Stimulated activated CD4-positive, alpha-beta T cell treated with anti-CD3 and anti-CD28 coated beads, Interleukin-4, amount 100 ng/mL, for 48 hours (primary cell): ENCODE measurements at regions not wholly inside any gene's neighbourhood (a gene's known extent, or its start where the extent isn't known, plus 50 kb on each side); places are given as distances from the start of the nearest gene placed in this dataset.

Experiments used
- DNase-seq, 2 donors: peaks; one replicate each; pipeline ENCODE4 v3.0.0-alpha.2; 2020; ENCODE audit warnings: low read depth in 2 of 2

DNA sequence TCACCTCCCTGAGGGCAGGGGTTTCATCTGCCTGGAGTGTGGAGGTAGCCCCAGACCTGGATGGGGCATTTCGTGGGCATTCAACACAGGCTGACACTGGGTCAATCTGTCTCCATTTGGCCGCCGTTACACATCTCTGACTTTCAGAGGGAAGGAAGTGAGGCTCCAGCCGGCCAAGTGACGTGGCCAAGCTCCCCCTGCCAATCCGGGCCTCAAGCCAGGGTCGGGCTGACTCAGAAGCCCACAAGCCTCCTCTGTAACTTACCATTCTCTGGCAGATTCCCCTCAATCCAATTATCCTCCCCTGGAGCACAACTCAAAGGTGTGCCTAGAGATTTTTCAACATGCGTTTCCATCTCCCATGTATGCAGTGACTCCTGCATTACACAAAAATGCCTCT is 227.6 kb downstream of the KLF13 start:
- no peak for DNase-seq

DNA sequence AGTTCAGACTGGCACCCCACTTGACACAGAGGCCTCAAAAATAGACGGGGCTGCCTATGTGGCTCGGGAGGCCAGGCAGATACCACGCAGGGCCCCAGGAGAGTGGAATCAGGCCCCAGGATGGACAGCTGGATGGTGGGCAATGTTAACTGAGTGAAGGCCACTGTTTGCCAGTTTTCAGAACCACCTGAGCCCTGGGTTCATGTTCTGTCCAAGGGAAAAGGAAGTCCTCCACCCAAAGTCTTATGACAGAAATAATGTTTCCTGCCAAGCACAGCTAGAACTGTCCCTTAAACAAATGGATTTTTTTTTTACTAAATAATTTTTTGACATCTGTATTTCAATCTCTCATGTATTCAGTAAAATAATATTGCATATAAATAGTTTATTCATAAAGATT is 228.4 kb downstream of the KLF13 start:
- no peak for DNase-seq

- DNase-seq = no peak
Measured at GRCh38 chr15:31556494-31557150, 230.0 kb downstream of the KLF13 start.

DNA sequence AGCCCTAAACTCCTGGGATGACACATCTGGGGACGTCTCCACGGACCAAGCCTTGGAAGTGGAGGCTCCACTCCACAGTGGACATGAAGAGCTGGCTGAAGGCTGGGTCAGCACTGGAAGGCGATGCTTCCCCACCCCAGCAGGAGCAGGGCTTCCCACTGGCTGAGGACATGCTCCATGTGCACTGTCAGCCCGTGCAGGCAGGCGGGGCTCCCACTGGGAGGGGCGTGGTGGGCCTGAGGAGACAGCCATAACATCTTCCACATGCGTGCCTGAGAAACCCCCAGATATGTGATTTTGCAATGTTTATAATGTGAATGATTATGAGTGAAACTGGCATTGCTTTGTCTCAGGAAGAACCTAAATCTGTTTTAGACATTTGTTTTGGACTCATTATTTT is 231.3 kb downstream of the KLF13 start:
- no peak for DNase-seq

- no peak for DNase-seq
Measured at GRCh38 chr15:31558840-31559239, 232.2 kb downstream of the KLF13 start.

- DNase-seq = no peak
Measured at GRCh38 chr15:31559786-31560185, 233.2 kb downstream of the KLF13 start.

GRCh38 chr15:31560643-31561042 is 234.0 kb downstream of the KLF13 start:
- no peak for DNase-seq

- no peak for DNase-seq
Measured at GRCh38 chr15:31561156-31561555, 234.5 kb downstream of the KLF13 start.

DNA sequence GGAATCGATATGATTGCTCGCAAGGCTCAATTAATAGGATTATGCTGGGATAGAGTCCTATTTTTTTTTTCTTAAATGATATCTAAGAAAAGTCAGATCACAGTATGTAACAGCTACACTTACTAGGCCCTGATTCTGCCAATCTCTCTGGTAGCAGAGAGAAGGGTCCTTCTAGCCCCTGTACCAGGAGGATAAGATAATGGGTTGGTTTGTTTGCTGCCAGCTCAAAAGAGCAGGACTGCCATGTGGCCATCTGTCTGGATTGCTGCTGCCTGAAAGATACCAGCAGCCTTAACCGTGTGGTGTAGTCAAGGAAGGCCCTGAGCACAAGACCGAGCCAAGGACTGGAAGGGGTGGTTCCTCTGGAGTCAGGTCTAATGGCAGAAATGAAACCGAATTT is 236.4 kb downstream of the KLF13 start:
- no peak for DNase-seq

DNA sequence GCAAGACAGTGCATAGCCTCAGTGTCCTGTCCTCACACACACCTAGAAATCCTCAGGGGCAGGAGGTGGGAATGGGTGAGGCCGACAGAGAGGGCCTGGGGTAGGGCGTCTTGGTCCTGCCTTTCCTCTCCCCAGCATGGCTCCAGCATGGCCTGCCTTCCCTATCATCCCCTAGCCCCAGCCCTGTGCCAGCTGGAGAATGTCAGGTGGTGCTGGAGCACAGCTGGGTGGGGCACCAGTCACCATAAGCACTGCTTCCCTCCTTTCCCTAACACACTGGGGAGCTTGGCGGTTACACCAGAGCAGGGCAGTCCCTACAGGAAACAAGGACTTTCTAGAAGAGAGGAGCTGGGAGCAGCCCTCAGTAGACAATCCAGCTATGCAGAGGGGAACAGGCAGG is 236.8 kb downstream of the KLF13 start:
- DNase-seq = no peak

GRCh38 chr15:31567861-31568260 is 241.2 kb downstream of the KLF13 start:
- DNase-seq = no peak

DNA sequence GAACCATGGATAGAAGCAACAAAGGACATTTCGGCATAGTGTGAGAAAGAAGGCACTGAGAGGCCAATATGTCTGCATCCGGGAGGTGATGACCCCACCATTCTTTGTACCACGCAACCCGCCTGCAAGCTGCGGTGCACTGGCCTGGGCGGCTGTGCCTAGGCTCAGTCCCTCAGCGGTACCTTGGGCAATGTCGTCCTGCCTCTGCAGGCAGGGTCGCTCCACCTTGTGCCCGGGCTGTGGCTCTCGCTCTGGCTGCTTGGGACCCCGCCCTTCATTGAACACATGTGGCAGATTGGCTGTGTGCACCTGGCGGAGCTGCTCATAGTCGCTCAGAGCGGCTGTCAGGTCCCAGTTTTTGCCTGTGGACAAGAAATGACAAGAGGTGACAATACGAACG is 243.2 kb downstream of the KLF13 start:
- DNase-seq = no peak

GRCh38 chr15:31570591-31570990 is 244.0 kb downstream of the KLF13 start:
- DNase-seq = no peak

- DNase-seq = no peak
Measured at GRCh38 chr15:31571676-31572075, 245.0 kb downstream of the KLF13 start.

GRCh38 chr15:31573759-31574158 is 247.1 kb downstream of the KLF13 start:
- no peak for DNase-seq

DNA sequence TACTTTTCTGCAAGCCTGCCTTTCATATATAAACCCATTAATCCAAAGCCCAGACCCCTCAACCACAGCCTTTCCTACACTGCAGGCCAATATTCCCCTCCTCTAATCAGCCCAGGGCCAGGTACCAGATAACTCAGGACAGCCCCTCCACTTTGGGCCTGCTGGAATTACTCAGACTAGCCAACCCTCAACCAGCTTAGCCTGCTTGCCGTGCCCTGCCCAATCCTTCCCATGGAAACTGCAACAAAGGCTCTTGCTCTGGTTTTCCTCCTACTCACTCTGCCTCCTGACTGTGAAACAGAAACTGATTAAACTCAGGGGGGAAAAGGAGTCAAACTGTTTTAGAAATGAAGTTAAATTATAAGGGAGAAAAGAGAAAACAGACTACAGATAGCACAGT is 248.1 kb downstream of the KLF13 start:
- no peak for DNase-seq

DNA sequence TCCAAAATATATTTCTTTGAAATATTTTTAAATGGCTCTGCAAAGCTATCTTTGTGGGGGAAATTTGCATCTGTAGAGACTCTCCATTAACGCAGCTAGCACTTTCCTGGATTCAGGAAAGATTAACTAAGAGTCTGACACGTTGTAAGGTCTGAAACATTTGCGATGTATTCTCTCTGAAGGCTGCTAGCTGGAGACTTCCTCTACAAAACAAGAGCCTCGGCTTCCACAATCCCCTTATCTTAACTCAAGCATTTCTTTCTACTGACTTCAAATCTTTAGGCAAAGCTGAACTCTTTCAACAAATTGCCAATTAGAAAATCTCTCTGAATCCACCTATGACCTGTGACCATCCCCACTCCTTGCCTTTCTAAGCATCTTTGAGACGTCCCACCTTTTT is 250.5 kb downstream of the KLF13 start:
- no peak for DNase-seq

DNA sequence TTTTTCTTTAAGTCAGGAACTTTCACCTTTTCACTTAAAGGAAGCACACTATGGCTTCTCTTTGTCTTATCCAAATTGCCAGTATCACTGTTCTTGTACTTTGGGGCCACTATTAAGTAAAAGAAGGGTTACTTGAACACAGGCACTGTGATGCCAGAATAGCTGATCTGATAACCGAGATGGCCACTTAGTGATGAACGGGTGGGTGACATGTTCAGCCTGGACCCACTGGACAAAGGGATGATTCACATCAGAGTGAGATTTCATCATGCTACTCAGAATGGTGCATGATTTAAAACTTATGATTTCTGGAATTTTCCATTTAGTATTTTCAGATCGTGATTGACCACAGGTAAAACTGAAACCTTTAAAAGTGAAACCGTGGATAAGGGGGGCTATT is 252.6 kb downstream of the KLF13 start:
- no peak for DNase-seq

GRCh38 chr15:31579976-31580375 is 253.3 kb downstream of the KLF13 start:
- DNase-seq = no peak

DNA sequence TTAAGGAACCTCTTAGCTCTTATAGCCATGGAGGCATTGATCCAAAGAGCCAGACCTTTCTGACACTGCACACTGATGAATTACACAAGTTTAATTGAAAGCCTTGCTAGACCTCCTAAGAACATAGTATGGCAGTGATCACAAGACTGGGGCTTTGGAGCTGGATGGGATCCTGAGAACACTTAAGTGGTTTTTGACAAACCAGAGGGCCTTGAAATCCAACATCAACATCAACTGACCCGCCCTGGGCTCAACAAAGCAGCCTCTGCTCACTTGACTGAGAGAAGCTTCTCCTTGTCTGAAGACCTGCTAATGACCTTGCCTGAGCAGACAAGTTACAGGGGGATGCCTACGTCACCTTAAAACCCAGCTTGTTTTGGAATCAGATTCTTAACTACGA is 257.6 kb downstream of the KLF13 start:
- DNase-seq = no peak

DNA sequence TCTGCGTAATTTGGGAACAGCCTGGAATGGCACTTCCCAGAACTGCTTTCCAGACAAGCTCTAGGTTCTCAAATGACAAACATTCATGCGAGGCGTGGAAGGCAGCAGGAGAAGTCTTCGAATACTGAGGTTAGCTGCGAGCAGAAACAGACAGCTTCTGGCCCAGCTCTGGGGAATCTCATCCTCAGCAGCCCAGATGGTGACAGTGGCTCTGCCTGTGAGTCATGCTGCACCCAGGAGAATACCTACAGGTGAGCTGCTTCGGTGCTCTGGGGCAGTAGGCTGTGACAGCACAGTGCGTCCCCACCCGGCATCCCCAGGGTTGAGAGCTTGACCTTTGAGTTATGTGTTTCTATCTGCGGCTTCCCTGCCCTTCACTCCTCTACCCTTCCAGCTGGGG is 258.6 kb downstream of the KLF13 start:
- no peak for DNase-seq

DNA sequence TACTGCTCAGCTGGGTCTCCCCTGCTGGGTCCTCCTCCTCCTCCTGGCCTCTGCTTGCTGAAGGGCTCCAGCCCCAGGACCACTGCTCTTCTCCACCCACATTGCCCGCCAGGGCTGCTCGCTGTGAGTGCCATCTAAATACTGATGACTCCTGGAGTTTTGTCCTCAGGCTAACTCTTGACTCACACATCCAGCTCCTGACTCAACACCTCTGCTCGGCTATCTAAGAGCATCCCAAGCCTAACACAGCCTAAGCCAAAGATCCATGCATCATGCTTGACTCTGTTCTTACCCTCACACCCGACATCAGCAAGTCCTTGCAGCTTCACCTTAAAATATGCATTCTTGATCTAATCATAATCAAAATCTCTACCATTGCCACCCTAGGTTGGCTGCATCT is 260.2 kb downstream of the KLF13 start:
- DNase-seq = no peak

DNA sequence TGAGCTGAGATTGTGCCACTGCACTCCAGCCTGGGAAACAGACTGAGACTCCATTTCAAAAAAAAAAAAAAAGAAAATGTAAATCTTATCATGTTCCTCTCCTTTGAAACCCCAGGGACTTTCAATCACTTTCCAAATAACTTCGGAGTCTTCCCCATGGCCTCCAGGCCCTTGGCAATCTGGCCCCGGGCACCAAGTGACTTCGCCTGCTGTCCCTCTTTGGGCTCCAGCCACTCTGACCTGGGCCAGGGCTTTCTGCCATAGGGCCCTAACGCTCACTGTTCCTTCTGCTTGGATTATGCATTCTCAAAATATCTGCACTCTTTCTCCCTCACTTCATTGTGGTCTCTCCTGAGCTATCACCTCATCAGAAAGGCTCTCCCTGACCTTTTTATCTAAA is 260.9 kb downstream of the KLF13 start:
- no peak for DNase-seq

- no peak for DNase-seq
Measured at GRCh38 chr15:31590609-31591008, 264.0 kb downstream of the KLF13 start.

- DNase-seq = no peak
Measured at GRCh38 chr15:31591908-31592307, 265.3 kb downstream of the KLF13 start.
